A549 (cell line): ENCODE measurements at regions not wholly inside any gene's neighbourhood (a gene's known extent, or its start where the extent isn't known, plus 50 kb on each side); places are given as distances from the start of the nearest gene placed in this dataset.
A peak's percentile ranks its signal among the peaks of the same experiment; 100 is the strongest.

Experiments used
- CBX8 ChIP-seq: fragments of 200-600 bp; sonication (generic); IDR thresholded peaks from 2 replicates; pipeline ENCODE4 v1.6.1; 2016
- CEBPB ChIP-seq, 2 experiments: fragments of >200 bp in 1 of 2; sonication (Bioruptor Twin) in 1 of 2; formaldehyde crosslinking in 1 of 2; IDR thresholded peaks; 2 replicates each; pipeline ENCODE4 v1.6.1; 2012 to 2016
- CTCF ChIP-seq: fragments of >200 bp; sonication (Bioruptor Twin); formaldehyde crosslinking; IDR thresholded peaks from 3 replicates; pipeline ENCODE4 v1.5.1; 2016
- EHMT2 ChIP-seq: fragments of 200-600 bp; sonication (generic); IDR thresholded peaks from 2 replicates; pipeline ENCODE4 v1.6.1; 2016; ENCODE audit warnings: antibody characterized with exemption, low read depth, mild to moderate bottlenecking, moderate library complexity
- EP300 ChIP-seq, 2 experiments: fragments of >200 bp; sonication (Bioruptor Twin); formaldehyde crosslinking; IDR thresholded peaks; 2 replicates in 1 of 2; 3 replicates in 1 of 2; pipeline ENCODE4 v1.6.1; 2016 to 2017
- HOXA7 ChIP-seq: fragments of 250-450 bp; sonication (Bioruptor Pico); IDR thresholded peaks from 2 replicates; pipeline ENCODE4 v1.5.0; 2020; ENCODE audit warnings: mild to moderate bottlenecking, moderate library complexity
- POLR2A ChIP-seq: IDR thresholded peaks from 2 replicates; pipeline ENCODE4 v1.6.1; 2012; ENCODE audit warnings: mild to moderate bottlenecking, low read length
- USF2 ChIP-seq: fragments of 450-650 bp; IDR thresholded peaks from 2 replicates; pipeline ENCODE4 v1.6.1; 2014; ENCODE audit warnings: antibody characterized with exemption
- ZFP36 ChIP-seq: fragments of 450-650 bp; IDR thresholded peaks from 2 replicates; pipeline ENCODE4 v1.6.1; 2014; ENCODE audit warnings: borderline replicate concordance; ENCODE audit not compliant: partially characterized antibody

DNA sequence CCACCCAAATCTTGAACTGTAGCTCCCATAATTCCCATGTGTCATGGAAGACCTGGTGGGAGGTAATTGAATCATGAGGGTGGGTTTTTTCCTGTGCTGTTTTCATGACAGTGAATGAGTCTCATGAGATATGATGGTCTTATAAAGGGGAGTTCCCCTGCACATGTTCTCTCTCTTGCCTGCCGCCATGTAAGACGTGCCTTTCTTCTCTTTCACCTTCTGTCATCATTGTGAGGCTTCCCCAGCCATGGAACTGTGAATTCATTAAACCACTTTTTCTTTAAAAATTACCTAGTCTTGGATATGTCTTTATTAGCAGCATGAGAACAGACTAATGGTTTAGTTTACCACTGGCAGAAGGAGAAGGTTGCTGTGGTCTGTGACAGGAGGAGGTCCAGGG is 111.5 kb upstream of the RAB18 start:
- TF ChIP-seq USF2 (no peak), CTCF (no peak), EHMT2 (no peak), EP300 (IDR thresholded peaks at IDR 0.05) (no peak), CBX8 (no peak), ZFP36 (peak; percentile 46), CEBPB (IDR thresholded peaks at IDR 0.05) (no peak), HOXA7 (CRISPR knock-in tag) (no peak), POLR2A (no peak)
